ENCODE measurements at regions not wholly inside any gene's neighbourhood (a gene's known extent, or its start where the extent isn't known, plus 50 kb on each side); places are given as distances from the start of the nearest gene placed in this dataset.

DNA sequence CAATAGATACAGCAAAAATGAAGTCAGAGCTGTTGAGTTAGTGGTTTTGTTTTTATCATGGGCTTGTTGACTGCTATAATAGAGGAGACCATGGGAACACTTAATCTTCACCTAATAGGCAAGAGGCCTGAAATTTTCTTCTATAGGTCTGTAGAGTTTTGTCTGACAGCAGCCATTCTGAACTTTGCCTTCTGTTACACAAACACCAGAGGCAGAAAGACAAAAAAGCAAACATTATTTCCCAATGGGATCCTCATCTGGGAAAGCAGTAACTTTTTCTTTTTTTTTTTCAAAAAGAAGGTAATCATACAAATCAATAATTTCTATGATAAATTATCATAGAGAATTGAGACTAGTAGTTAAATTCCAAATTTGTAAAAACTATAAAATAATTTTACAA is 494.1 kb downstream of the TOX3 start (continued):
- TF ChIP-seq ZNF687 (CRISPR knock-in tag; IDR thresholded peaks at IDR 0.05), result no peak
- TF ChIP-seq NFRKB (IDR thresholded peaks at IDR 0.05), result no peak
- TF ChIP-seq ZNF468 (CRISPR knock-in tag; IDR thresholded peaks at IDR 0.05), result no peak
- TF ChIP-seq ZNF3 (CRISPR knock-in tag; IDR thresholded peaks at IDR 0.05), result no peak
- peak; percentile 57 for TF ChIP-seq GATAD2A (CRISPR knock-in tag; IDR thresholded peaks at IDR 0.05)
- TF ChIP-seq ZNF773 (CRISPR knock-in tag; IDR thresholded peaks at IDR 0.05; ENCODE audit: borderline replicate concordance), result no peak
- no peak for TF ChIP-seq ZNF317 (CRISPR knock-in tag; IDR thresholded peaks at IDR 0.05)
- 0 out of 2 replicates have a peak, but pooled peaks have one; percentile 33 for TF ChIP-seq ZNF331 (CRISPR knock-in tag; IDR thresholded peaks at IDR 0.05)
- no peak for TF ChIP-seq NPAS2 (CRISPR knock-in tag; IDR thresholded peaks at IDR 0.05; ENCODE audit: borderline replicate concordance)
- TF ChIP-seq ZFP90 (CRISPR knock-in tag; IDR thresholded peaks at IDR 0.05; ENCODE audit: borderline replicate concordance), result no peak
- peak; percentile 76; the same call in 1 of the 2 replicates for TF ChIP-seq AHDC1 (CRISPR knock-in tag; IDR thresholded peaks at IDR 0.05; ENCODE audit: borderline replicate concordance)
- no peak for TF ChIP-seq MAZ (IDR thresholded peaks at IDR 0.05; ENCODE audit: borderline replicate concordance, low read depth, low read length)
- TF ChIP-seq MAZ (CRISPR knock-in tag; IDR thresholded peaks at IDR 0.05; ENCODE audit: low read depth), result no peak
- TF ChIP-seq ZBTB1 (CRISPR knock-in tag; IDR thresholded peaks at IDR 0.05; ENCODE audit: borderline replicate concordance), result no peak
- peak; percentile 74; the same call in 1 of the 2 replicates for TF ChIP-seq CEBPB (IDR thresholded peaks at IDR 0.05; ENCODE audit: borderline replicate concordance, low read depth, low read length)
- TF ChIP-seq FOXJ3 (CRISPR knock-in tag; IDR thresholded peaks at IDR 0.05; ENCODE audit: borderline replicate concordance), result peak; percentile 34; the same call in 1 of the 2 replicates
- TF ChIP-seq TBX3 (IDR thresholded peaks at IDR 0.05; ENCODE audit: borderline replicate concordance), result no peak
- TF ChIP-seq AHR (CRISPR knock-in tag; IDR thresholded peaks at IDR 0.05), result no peak
- TF ChIP-seq TARDBP (CRISPR knock-in tag; IDR thresholded peaks at IDR 0.05), result no peak
- no peak for TF ChIP-seq RFXANK (CRISPR knock-in tag; IDR thresholded peaks at IDR 0.05)
